ENCODE measurements at regions not wholly inside any gene's neighbourhood (a gene's known extent, or its start where the extent isn't known, plus 50 kb on each side); places are given as distances from the start of the nearest gene placed in this dataset.
A peak's percentile ranks its signal among the peaks of the same experiment; 100 is the strongest.

- TF ChIP-seq POLR2AphosphoS5 (IDR thresholded peaks at IDR 0.05; ENCODE audit: low read depth, low read length) (no peak), POLR2A (IDR thresholded peaks at IDR 0.05; ENCODE audit: low read depth, low read length) (peak; percentile 9; the same call in 1 of the 2 replicates), TAF1 (IDR thresholded peaks at IDR 0.05; ENCODE audit: low read depth, low read length) (no peak), POU2F2 (IDR thresholded peaks at IDR 0.05; ENCODE audit: low read depth, low read length) (no peak), PAX5 (IDR thresholded peaks at IDR 0.05; ENCODE audit: insufficient read depth, low read length, severe bottlenecking) (no peak)
Measured at GRCh38 chr12:124374567-124374966, 79.7 kb downstream of the RFLNA start.

Data from GM12891 (cell line).